Neuronal stem cell (in vitro differentiated cells): ENCODE measurements at regions not wholly inside any gene's neighbourhood (a gene's known extent, or its start where the extent isn't known, plus 50 kb on each side); places are given as distances from the start of the nearest gene placed in this dataset.

Source experiments
- DNase-seq: peaks from one replicate; pipeline ENCODE4 v3.0.0-alpha.2; 2013; ENCODE audit warnings: low spot score
- H2AFZ ChIP-seq: one replicate; pipeline ENCODE4 v1.6.1; 2013; ENCODE audit warnings: mild to moderate bottlenecking, low read length, inconsistent platforms
- H2AK5ac ChIP-seq: 2 replicates; pipeline ENCODE4 v1.6.1; 2013; ENCODE audit warnings: low read depth, mild to moderate bottlenecking, inconsistent platforms, low read length, moderate library complexity, mixed read lengths
- H2BK120ac ChIP-seq: 2 replicates; pipeline ENCODE4 v1.6.1; 2013; ENCODE audit warnings: low read depth, mild to moderate bottlenecking, inconsistent platforms, low read length, moderate library complexity, mixed read lengths
- H2BK12ac ChIP-seq: one replicate; pipeline ENCODE4 v1.6.1; 2013; ENCODE audit warnings: low read length, inconsistent platforms
- H2BK15ac ChIP-seq: 2 replicates; pipeline ENCODE4 v1.6.1; 2013; ENCODE audit warnings: mild to moderate bottlenecking, low read length, inconsistent platforms, mixed read lengths
- H2BK5ac ChIP-seq: one replicate; pipeline ENCODE4 v1.6.1; 2013; ENCODE audit warnings: inconsistent platforms, mild to moderate bottlenecking, low read length, moderate library complexity
- H3K14ac ChIP-seq: one replicate; pipeline ENCODE4 v1.6.1; 2013; ENCODE audit warnings: low read length, inconsistent platforms
- H3K18ac ChIP-seq: 2 replicates; pipeline ENCODE4 v1.6.1; 2013; ENCODE audit warnings: low read length, inconsistent platforms
- H3K23ac ChIP-seq: 2 replicates; pipeline ENCODE4 v1.6.1; 2013; ENCODE audit warnings: low read depth, mild to moderate bottlenecking, mixed read lengths, low read length, inconsistent platforms; ENCODE audit not compliant: poor library complexity
- H3K27ac ChIP-seq: replicated peaks from 3 replicates; pipeline ENCODE4 v1.5.1; 2013; ENCODE audit warnings: low read length, inconsistent platforms
- H3K27me3 ChIP-seq, 3 experiments: 2 replicates each; pipeline ENCODE4 v1.6.1; 2013; ENCODE audit warnings: low read length in 3 of 3, mild to moderate bottlenecking in 2 of 3, inconsistent platforms in 1 of 3, low read depth in 1 of 3, mixed read lengths in 1 of 3, moderate library complexity in 1 of 3; ENCODE audit not compliant: control insufficient read depth in 3 of 3, insufficient read depth in 3 of 3
- H3K36me3 ChIP-seq, 2 donors: replicated peaks in 1 of 2; 2 replicates each; pipeline ENCODE4 v1.6.1; 2013; ENCODE audit warnings: low read length in 2 of 2; ENCODE audit not compliant: control insufficient read depth in 2 of 2, insufficient read depth in 2 of 2
- H3K4ac ChIP-seq: 2 replicates; pipeline ENCODE4 v1.6.1; 2013; ENCODE audit warnings: inconsistent platforms, mild to moderate bottlenecking, low read length, moderate library complexity
- H3K4me1 ChIP-seq, 2 donors: 1 replicate in 1 of 2; 2 replicates in 1 of 2; pipeline ENCODE4 v1.6.1; 2013; ENCODE audit warnings: low read length in 2 of 2, low read depth in 1 of 2; ENCODE audit not compliant: control insufficient read depth in 2 of 2, insufficient read depth in 1 of 2
- H3K4me2 ChIP-seq: one replicate; pipeline ENCODE4 v1.6.1; 2013; ENCODE audit warnings: mild to moderate bottlenecking, low read length, inconsistent platforms; ENCODE audit not compliant: insufficient read depth, poor library complexity, severe bottlenecking
- H3K4me3 ChIP-seq, 2 donors: 2 replicates each; pipeline ENCODE4 v1.5.1; 2013; ENCODE audit warnings: low read length in 2 of 2, mild to moderate bottlenecking in 2 of 2, inconsistent platforms in 1 of 2, moderate library complexity in 1 of 2
- H3K79me1 ChIP-seq: one replicate; pipeline ENCODE4 v1.6.1; 2013; ENCODE audit warnings: low read depth, mild to moderate bottlenecking, inconsistent platforms, low read length, moderate library complexity
- H3K9ac ChIP-seq: one replicate; pipeline ENCODE4 v1.6.1; 2013; ENCODE audit warnings: mild to moderate bottlenecking, low read depth, low read length, inconsistent platforms; ENCODE audit not compliant: poor library complexity
- H3K9me3 ChIP-seq, 2 donors: replicated peaks in 1 of 2; 2 replicates each; pipeline versions ENCODE3 to v1.6.1; 2013; ENCODE audit warnings: low read length in 2 of 2, mild to moderate bottlenecking in 2 of 2, inconsistent platforms in 1 of 2, low read depth in 1 of 2, mixed read lengths in 1 of 2, moderate library complexity in 1 of 2; ENCODE audit not compliant: control insufficient read depth in 2 of 2, insufficient read depth in 1 of 2
- H4K8ac ChIP-seq: one replicate; pipeline ENCODE4 v1.6.1; 2013; ENCODE audit warnings: low read depth, mild to moderate bottlenecking, inconsistent platforms, low read length, moderate library complexity
- H4K91ac ChIP-seq: one replicate; pipeline ENCODE4 v1.6.1; 2013; ENCODE audit warnings: low read length, low read depth, mild to moderate bottlenecking, inconsistent platforms; ENCODE audit not compliant: poor library complexity
- WGBS, 2 donors: extraction: QIAGEN DNeasy Blood & Tissue Kit; methylation state at CpG; one replicate each; pipeline ENCODE4 v1.1.7; 2013; ENCODE audit warnings: missing lambda C conversion rate in 2 of 2, mixed read lengths in 1 of 2; ENCODE audit not compliant: insufficient read length in 2 of 2, insufficient replicate concordance in 1 of 2; ENCODE audit errors: extremely low coverage in 2 of 2; 5-methylcytosine and 5-hydroxymethylcytosine counted together

GRCh38 chr17:31700973-31701372, 158.1 kb downstream of the COPRS start:
- peaks cover 0 to 6% of the 10 kb centered on the region in 2 donors for H3K4me1 ChIP-seq
- no peak overlapping the region for H2BK15ac ChIP-seq

GRCh38 chr17:31699886-31700285, 159.2 kb downstream of the COPRS start:
- Histone ChIP-seq H4K8ac (no peak overlapping the region), H3K4me3 (no peak overlapping the region), H3K4ac (no peak overlapping the region), H2AFZ (no peak overlapping the region), H3K14ac (no peak overlapping the region), H3K27me3 (peaks cover 0 to 27% (median 0%) of the 10 kb centered on the region in 3 experiments), H2BK12ac (no peak overlapping the region), H2BK15ac (no peak overlapping the region), H3K23ac (no peak overlapping the region), H3K4me1 (peaks cover 0 to 12% of the 10 kb centered on the region in 2 donors), H2BK120ac (no peak overlapping the region), H3K9ac (no peak overlapping the region), H3K9me3 (no peaks in the 10 kb centered on the region), H4K91ac (no peak overlapping the region), H2BK5ac (no peak overlapping the region), H3K79me1 (no peaks in the 10 kb centered on the region), H3K4me2 (no peak overlapping the region), H2AK5ac (no peak overlapping the region), H3K36me3 (no peaks in the 10 kb centered on the region), H3K27ac (no peak overlapping the region), H3K18ac (peak overlapping the region; percentile 27)
- WGBS, 2 donors, result no CpG with 5 or more reads among the region's 4 CpGs
- no peak for DNase-seq

More at GRCh38 chr17:31700973-31701372, 158.1 kb downstream of the COPRS start:
- H3K9ac ChIP-seq, result no peak overlapping the region
- H2BK120ac ChIP-seq, result no peak overlapping the region
- H3K79me1 ChIP-seq, result no peaks in the 10 kb centered on the region
- no peak overlapping the region for H3K4me3 ChIP-seq
- no peak for DNase-seq
- H3K9me3 ChIP-seq, result no peaks in the 10 kb centered on the region
- no peak overlapping the region for H3K18ac ChIP-seq
- no peak overlapping the region for H3K4ac ChIP-seq
- no peak overlapping the region for H4K91ac ChIP-seq
- no peak overlapping the region for H3K27ac ChIP-seq
- H3K23ac ChIP-seq, result no peak overlapping the region
- no peak overlapping the region for H2AK5ac ChIP-seq
- no peaks in the 10 kb centered on the region for H3K36me3 ChIP-seq
- H2BK5ac ChIP-seq, result no peak overlapping the region
- no CpG with 5 or more reads among the region's 1 CpG for WGBS, 2 donors
- no peak overlapping the region for H3K4me2 ChIP-seq
- peaks cover 0 to 20% (median 0%) of the 10 kb centered on the region in 3 experiments for H3K27me3 ChIP-seq
- no peak overlapping the region for H2AFZ ChIP-seq
- no peak overlapping the region for H3K14ac ChIP-seq
- no peak overlapping the region for H4K8ac ChIP-seq
- H2BK12ac ChIP-seq, result no peak overlapping the region

GRCh38 chr17:31699281-31699680, 159.8 kb downstream of the COPRS start:
- Histone ChIP-seq H3K36me3 (no peaks in the 10 kb centered on the region), H3K27ac (no peak overlapping the region), H3K4ac (no peak overlapping the region), H3K9ac (no peak overlapping the region), H2BK15ac (no peak overlapping the region), H3K27me3 (peaks cover 0 to 27% (median 0%) of the 10 kb centered on the region in 3 experiments), H2AFZ (no peak overlapping the region), H4K91ac (no peak overlapping the region), H2BK12ac (no peak overlapping the region), H2AK5ac (no peak overlapping the region), H2BK120ac (no peak overlapping the region), H3K4me2 (no peak overlapping the region), H3K18ac (no peak overlapping the region), H3K79me1 (no peaks in the 10 kb centered on the region), H3K14ac (no peak overlapping the region), H3K23ac (no peak overlapping the region), H3K4me3 (no peak overlapping the region), H4K8ac (no peak overlapping the region), H3K9me3 (no peaks in the 10 kb centered on the region), H3K4me1 (peaks cover 0 to 12% of the 10 kb centered on the region in 2 donors), H2BK5ac (no peak overlapping the region)
- no peak for DNase-seq
- no CpG with 5 or more reads among the region's 3 CpGs for WGBS, 2 donors

GRCh38 chr17:31698751-31699150, 160.3 kb downstream of the COPRS start:
- Histone ChIP-seq H4K91ac (no peak overlapping the region), H3K14ac (no peak overlapping the region), H2AK5ac (no peak overlapping the region), H3K27me3 (peaks cover 0 to 27% (median 0%) of the 10 kb centered on the region in 3 experiments), H4K8ac (no peak overlapping the region), H3K23ac (no peak overlapping the region), H3K9me3 (no peaks in the 10 kb centered on the region), H3K9ac (no peak overlapping the region), H3K4me3 (no peak overlapping the region), H3K79me1 (no peaks in the 10 kb centered on the region), H3K36me3 (no peaks in the 10 kb centered on the region), H3K4ac (no peak overlapping the region), H2BK5ac (no peak overlapping the region), H2BK15ac (no peak overlapping the region), H2AFZ (no peak overlapping the region), H2BK12ac (no peak overlapping the region), H3K27ac (no peak overlapping the region), H3K4me2 (no peak overlapping the region), H3K18ac (no peak overlapping the region), H2BK120ac (no peak overlapping the region), H3K4me1 (peaks cover 0 to 12% of the 10 kb centered on the region in 2 donors)
- no peak for DNase-seq
- WGBS, 2 donors, result no CpG with 5 or more reads among the region's 7 CpGs
